H9 (cell line): ENCODE measurements at regions not wholly inside any gene's neighbourhood (a gene's known extent, or its start where the extent isn't known, plus 50 kb on each side); places are given as distances from the start of the nearest gene placed in this dataset.
"Not testable (repeated sequence)": the region's sequence is repeated elsewhere in the genome, so short reads cannot be mapped to it uniquely, and the experiment has no call there.

Experiments used
- DNase-seq: peaks from one replicate; pipeline ENCODE4 v3.0.0-alpha.2; 2017
- H2AFZ ChIP-seq: one replicate; pipeline ENCODE4 v1.6.1; 2013; ENCODE audit warnings: mild to moderate bottlenecking, low read length, control low read depth, moderate library complexity
- H2AK5ac ChIP-seq: 2 replicates; pipeline ENCODE4 v1.6.1; 2013; ENCODE audit warnings: low read length, control low read depth, mixed read lengths; ENCODE audit not compliant: insufficient read length
- H2BK120ac ChIP-seq: one replicate; pipeline ENCODE4 v1.6.1; 2013; ENCODE audit warnings: low read depth, mild to moderate bottlenecking, low read length, control low read depth, inconsistent platforms; ENCODE audit not compliant: poor library complexity, severe bottlenecking
- H2BK12ac ChIP-seq: 2 replicates; pipeline ENCODE4 v1.6.1; 2013; ENCODE audit warnings: low read length, control low read depth, mixed read lengths, low read depth; ENCODE audit not compliant: insufficient read length
- H2BK15ac ChIP-seq: 2 replicates; pipeline ENCODE4 v1.6.1; 2013; ENCODE audit warnings: low read depth, low read length, control low read depth
- H2BK20ac ChIP-seq: one replicate; pipeline ENCODE4 v1.6.1; 2013; ENCODE audit warnings: low read depth, mild to moderate bottlenecking, low read length, control low read depth, inconsistent platforms; ENCODE audit not compliant: poor library complexity, severe bottlenecking
- H2BK5ac ChIP-seq: 2 replicates; pipeline ENCODE4 v1.6.1; 2013; ENCODE audit warnings: low read length, control low read depth, mixed read lengths; ENCODE audit not compliant: insufficient read length
- H3K14ac ChIP-seq: 2 replicates; pipeline ENCODE4 v1.6.1; 2013; ENCODE audit warnings: low read length, control low read depth; ENCODE audit not compliant: insufficient read depth
- H3K18ac ChIP-seq: 2 replicates; pipeline ENCODE4 v1.6.1; 2013; ENCODE audit warnings: low read depth, mild to moderate bottlenecking, mixed read lengths, low read length, control low read depth; ENCODE audit not compliant: insufficient read length
- H3K23ac ChIP-seq: 2 replicates; pipeline ENCODE4 v1.6.1; 2013; ENCODE audit warnings: low read length, control low read depth, mixed read lengths, low read depth; ENCODE audit not compliant: insufficient read length
- H3K23me2 ChIP-seq: 2 replicates; pipeline ENCODE4 v1.6.1; 2013; ENCODE audit warnings: low read depth, mild to moderate bottlenecking, mixed read lengths, low read length, control low read depth; ENCODE audit not compliant: insufficient read length, poor library complexity, severe bottlenecking
- H3K27ac ChIP-seq: 2 replicates; pipeline ENCODE4 v1.5.1; 2013; ENCODE audit warnings: low read length, control low read depth, mixed read lengths, low read depth; ENCODE audit not compliant: insufficient read length
- H3K27me3 ChIP-seq: 2 replicates; pipeline ENCODE4 v1.6.1; 2013; ENCODE audit warnings: low read length, control low read depth, inconsistent platforms; ENCODE audit not compliant: insufficient read depth
- H3K4ac ChIP-seq: 2 replicates; pipeline ENCODE4 v1.6.1; 2013; ENCODE audit warnings: low read depth, mild to moderate bottlenecking, control low read depth, inconsistent platforms, low read length, moderate library complexity
- H3K4me1 ChIP-seq: 2 replicates; pipeline ENCODE4 v1.6.1; 2013; ENCODE audit warnings: low read length, control low read depth, inconsistent platforms; ENCODE audit not compliant: insufficient read depth
- H3K4me2 ChIP-seq: 2 replicates; pipeline ENCODE4 v1.6.1; 2013; ENCODE audit warnings: low read length, control low read depth, mixed read lengths; ENCODE audit not compliant: insufficient read length, insufficient read depth
- H3K56ac ChIP-seq: 2 replicates; pipeline ENCODE4 v1.6.1; 2013; ENCODE audit warnings: low read depth, mild to moderate bottlenecking, mixed read lengths, low read length, control low read depth; ENCODE audit not compliant: insufficient read length
- H3K79me1 ChIP-seq: 2 replicates; pipeline ENCODE4 v1.6.1; 2013; ENCODE audit warnings: low read depth, mild to moderate bottlenecking, moderate library complexity, low read length, control low read depth, inconsistent platforms; ENCODE audit not compliant: insufficient read depth, poor library complexity, severe bottlenecking
- H3K79me2 ChIP-seq: 2 replicates; pipeline ENCODE4 v1.6.1; 2013; ENCODE audit warnings: low read length, control low read depth, inconsistent platforms; ENCODE audit not compliant: insufficient read depth
- H3K9ac ChIP-seq: 2 replicates; pipeline ENCODE4 v1.6.1; 2013; ENCODE audit warnings: low read length, control low read depth, mixed read lengths; ENCODE audit not compliant: insufficient read length; ENCODE audit errors: extremely low read depth
- H3K9me3 ChIP-seq: one replicate; pipeline ENCODE4 v1.6.1; 2013; ENCODE audit warnings: low read depth, low read length, inconsistent platforms; ENCODE audit not compliant: control insufficient read depth
- H3T11ph ChIP-seq: one replicate; pipeline ENCODE4 v1.6.1; 2013; ENCODE audit warnings: mild to moderate bottlenecking, low read length, control low read depth, inconsistent platforms
- H4K20me1 ChIP-seq: one replicate; pipeline ENCODE4 v1.6.1; 2013; ENCODE audit not compliant: control insufficient read depth, insufficient read length, insufficient read depth
- H4K5ac ChIP-seq: 2 replicates; pipeline ENCODE4 v1.6.1; 2013; ENCODE audit warnings: low read depth, mild to moderate bottlenecking, mixed read lengths, low read length, control low read depth; ENCODE audit not compliant: insufficient read length
- H4K8ac ChIP-seq: replicated peaks from 2 replicates; pipeline ENCODE4 v1.6.1; 2013; ENCODE audit warnings: low read length, control low read depth, mixed read lengths, low read depth; ENCODE audit not compliant: insufficient read length
- H4K91ac ChIP-seq: 2 replicates; pipeline ENCODE4 v1.6.1; 2013; ENCODE audit warnings: low read depth, mild to moderate bottlenecking, moderate library complexity, mixed read lengths, low read length, control low read depth; ENCODE audit not compliant: insufficient read length
- H3K27ac Mint-ChIP-seq, 3 experiments: 2 replicates in 2 of 3; 3 replicates in 1 of 3; pipeline ENCODE4 v1.8.0; 2020 to 2021; ENCODE audit warnings: mixed read lengths in 3 of 3, mild to moderate bottlenecking in 1 of 3, moderate library complexity in 1 of 3
- H3K27me3 Mint-ChIP-seq: 2 replicates; pipeline ENCODE4 v1.8.0; 2021; ENCODE audit warnings: low read depth, mild to moderate bottlenecking, moderate library complexity, mixed read lengths
- H3K36me3 Mint-ChIP-seq, 3 experiments: 2 replicates in 2 of 3; 3 replicates in 1 of 3; pipeline ENCODE4 v1.8.0; 2020 to 2021; ENCODE audit warnings: low read depth in 3 of 3, mixed read lengths in 3 of 3; ENCODE audit not compliant: insufficient read depth in 1 of 3
- H3K4me1 Mint-ChIP-seq, 2 experiments: 2 replicates each; pipeline ENCODE4 v1.8.0; 2020; ENCODE audit warnings: mixed read lengths in 2 of 2
- H3K4me3 Mint-ChIP-seq, 2 experiments: 2 replicates in 1 of 2; 3 replicates in 1 of 2; pipeline ENCODE4 v1.8.0; 2020 to 2021; ENCODE audit warnings: mild to moderate bottlenecking in 2 of 2, mixed read lengths in 2 of 2, moderate library complexity in 1 of 2
- H3K9me3 Mint-ChIP-seq, 2 experiments: 2 replicates in 1 of 2; 3 replicates in 1 of 2; pipeline ENCODE4 v1.8.0; 2020; ENCODE audit warnings: mild to moderate bottlenecking in 2 of 2, mixed read lengths in 2 of 2, moderate library complexity in 1 of 2
- CTCF ChIP-seq: fragments of 200-600 bp; sonication (generic); conservative IDR thresholded peaks from 3 replicates; pipeline ENCODE4 v1.8.0; 2021; ENCODE audit warnings: antibody characterized with exemption, mild to moderate bottlenecking
- WGBS: extraction: QIAGEN DNeasy Blood & Tissue Kit; methylation state at CpG from one replicate; pipeline ENCODE4 v1.1.7; 2013; ENCODE audit warnings: missing lambda C conversion rate, low lambda C conversion rate, mixed read lengths; ENCODE audit not compliant: insufficient read length; ENCODE audit errors: extremely low coverage; 5-methylcytosine and 5-hydroxymethylcytosine counted together

- Histone ChIP-seq H3K9ac (no peak overlapping the region), H2BK12ac (no peak overlapping the region), H3K79me2 (no peaks in the 10 kb centered on the region), H2BK20ac (no peak overlapping the region), H4K5ac (no peak overlapping the region), H4K8ac (no peak overlapping the region), H3K14ac (no peak overlapping the region), H3K18ac (no peak overlapping the region), H3K4me2 (no peak overlapping the region), H3K23ac (no peak overlapping the region), H3K56ac (no peak overlapping the region), H2AFZ (no peak overlapping the region), H2BK15ac (no peak overlapping the region), H3K23me2 (no peaks in the 10 kb centered on the region), H3K4me1 (no peaks in the 10 kb centered on the region), H2BK120ac (no peak overlapping the region), H3K4ac (no peak overlapping the region), H3K27ac (no peak overlapping the region), H3K79me1 (no peaks in the 10 kb centered on the region), H3K27me3 (no peaks in the 10 kb centered on the region), H3T11ph (no peak overlapping the region), H3K9me3 (no peaks in the 10 kb centered on the region), H4K20me1 (no peaks in the 10 kb centered on the region), H4K91ac (no peak overlapping the region), H2BK5ac (no peak overlapping the region), H2AK5ac (no peak overlapping the region)
- no peak overlapping the region for H3K4me3 Mint-ChIP-seq
- no CpG with 5 or more reads among the region's 5 CpGs for WGBS
- H3K4me1 Mint-ChIP-seq = peaks cover 0 to 2% of the 10 kb centered on the region in 2 experiments; a peak in 2 of 4 replicates
- no peak for DNase-seq
- no peak for TF ChIP-seq CTCF
- no peak overlapping the region for H3K27ac Mint-ChIP-seq
- H3K9me3 Mint-ChIP-seq = peaks cover 8 to 13% of the 10 kb centered on the region in 2 experiments; a peak in 4 of 5 replicates
- H3K36me3 Mint-ChIP-seq = peaks cover 0 to 3% (median 1%) of the 10 kb centered on the region in 3 experiments; a peak in 3 of 7 replicates
- H3K27me3 Mint-ChIP-seq = no peaks in the 10 kb centered on the region
These were observed 250.8 kb upstream of the USP15 start for GRCh38 chr12:62009445-62009844.

DNA sequence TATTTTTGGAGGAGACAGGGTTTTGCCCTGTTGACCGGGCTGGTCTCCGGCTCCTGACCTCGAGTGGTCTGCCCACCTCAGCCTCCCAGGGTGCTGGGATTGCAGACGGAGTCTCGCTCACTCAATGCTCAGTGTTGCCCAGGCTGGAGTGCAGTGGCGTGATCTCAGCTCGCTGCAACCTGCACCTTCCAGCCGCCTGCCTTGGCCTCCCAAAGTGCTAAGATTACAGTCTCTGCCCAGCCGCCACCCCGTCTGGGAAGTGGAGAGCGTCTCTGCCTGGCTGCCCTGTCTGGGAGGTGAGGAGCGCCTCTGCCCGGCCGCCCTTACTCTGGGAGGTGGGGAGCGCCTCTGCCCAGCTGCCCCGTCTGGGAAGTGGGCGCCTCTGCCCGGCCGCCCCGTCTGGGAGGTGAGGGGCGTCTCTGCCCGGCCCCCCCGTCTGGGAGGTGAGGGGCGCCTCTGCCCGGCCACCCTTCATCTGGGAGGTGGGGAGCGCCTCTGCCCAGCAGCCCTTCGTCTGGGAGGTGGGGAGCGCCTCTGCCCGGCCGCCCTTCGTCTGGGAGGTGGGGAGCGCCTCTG, 249.8 kb upstream of the USP15 start:
- H3K36me3 Mint-ChIP-seq, H3K27ac ChIP-seq, H3K79me2 ChIP-seq, H3K9ac ChIP-seq, H3K18ac ChIP-seq, H3K14ac ChIP-seq, H3K27me3 ChIP-seq, H2BK15ac ChIP-seq, H3K4ac ChIP-seq, H4K8ac ChIP-seq, H3K27ac Mint-ChIP-seq, H2BK120ac ChIP-seq, H3T11ph ChIP-seq, H3K4me1 Mint-ChIP-seq, H3K4me3 Mint-ChIP-seq, H2BK20ac ChIP-seq, H2AK5ac ChIP-seq, H4K5ac ChIP-seq, H3K23me2 ChIP-seq, H4K91ac ChIP-seq, H3K9me3 ChIP-seq, H3K56ac ChIP-seq, DNase-seq, H3K27me3 Mint-ChIP-seq, H2AFZ ChIP-seq, H3K4me1 ChIP-seq, H2BK5ac ChIP-seq, H2BK12ac ChIP-seq, H3K4me2 ChIP-seq, H3K79me1 ChIP-seq, H3K23ac ChIP-seq, H4K20me1 ChIP-seq: not testable (repeated sequence)
- WGBS = no CpG with 5 or more reads among the region's 32 CpGs
- H3K9me3 Mint-ChIP-seq = peaks cover 8 to 13% of the 10 kb centered on the region in 2 experiments; a peak in 4 of 5 replicates
